GM12878 (cell line): ENCODE measurements at regions not wholly inside any gene's neighbourhood (a gene's known extent, or its start where the extent isn't known, plus 50 kb on each side); places are given as distances from the start of the nearest gene placed in this dataset.

Experiments used
- ATAC-seq: fragments of 200-7000 bp; cut with Tn5 transposase; 3 replicates; pipeline ENCODE4 v1.9.1; 2020; ENCODE audit warnings: mild to moderate bottlenecking, moderate library complexity
- BruUV-seq: library from RNA; stranded (reverse); fragments of 400-500 nt; replicated peaks from 2 replicates; lab custom pipeline; 2021; lab: Mats Ljungman, UMichigan
- CTCF ChIA-PET: fragments of 300-600 bp; sonication (Branson Sonifier 250); formaldehyde crosslinking; extraction: SDS; loops from one replicate; lab custom pipeline; 2021; ENCODE audit warnings: inconsistent platforms; lab: Yijun Ruan, JAX
- POLR2A ChIA-PET: fragments of 350-600 bp; formaldehyde crosslinking; extraction: SDS; loops from one replicate; lab custom pipeline; 2021; ENCODE audit warnings: inconsistent platforms; lab: Charles Lee
- RAD21 ChIA-PET: fragments of 300-600 bp; sonication (Branson Sonifier 250); formaldehyde crosslinking; loops from one replicate; lab custom pipeline; 2023; ENCODE audit warnings: antibody characterized with exemption; ENCODE audit not compliant: unreplicated experiment; lab: Charles Lee
- SMC1A ChIA-PET: fragments of 300-600 bp; sonication (Branson Sonifier 250); formaldehyde crosslinking; loops from one replicate; lab custom pipeline; 2023; ENCODE audit not compliant: unreplicated experiment, uncharacterized antibody; lab: Charles Lee
- DNase-seq: peaks from one replicate; pipeline ENCODE4 v3.0.0-alpha.2; 2011; ENCODE audit warnings: low read depth, low spot score
- FAIRE-seq: peaks from 3 replicates; lab custom pipeline; 2011; peaks lifted over from hg19 to GRCh38; lab: Jason Lieb, UNC
- H2AFZ ChIP-seq: 2 replicates; pipeline ENCODE4 v1.6.0; 2011; ENCODE audit warnings: low read depth, low read length, control low read depth; ENCODE audit not compliant: control insufficient read depth
- H3K27ac ChIP-seq: 2 replicates; pipeline ENCODE4 v1.5.1; 2011; ENCODE audit warnings: control low read depth; ENCODE audit not compliant: control insufficient read depth, insufficient read depth
- H3K27me3 ChIP-seq, 2 experiments: replicated peaks in 1 of 2; 2 replicates each; pipeline versions ENCODE4 v1.6.0 to v1.6.1; 2011; ENCODE audit warnings: low read length in 1 of 2; ENCODE audit not compliant: control insufficient read depth in 2 of 2, insufficient read depth in 2 of 2
- H3K36me3 ChIP-seq, 2 experiments: 2 replicates each; pipeline ENCODE4 v1.5.1; 2011; ENCODE audit warnings: low read length in 1 of 2; ENCODE audit not compliant: control insufficient read depth in 2 of 2, insufficient read depth in 2 of 2
- H3K4me1 ChIP-seq: 2 replicates; pipeline ENCODE4 v1.6.1; 2011; ENCODE audit warnings: mild to moderate bottlenecking, low read length, moderate library complexity, mixed read lengths; ENCODE audit not compliant: control insufficient read depth, insufficient read depth
- H3K4me2 ChIP-seq: 2 replicates; pipeline ENCODE4 v1.6.0; 2011; ENCODE audit warnings: control low read depth; ENCODE audit not compliant: control insufficient read depth, insufficient read depth
- H3K4me3 ChIP-seq: fragments of 200-600 bp; sonication (generic); 2 replicates; pipeline ENCODE4 v1.5.1; 2016
- H3K79me2 ChIP-seq: 2 replicates; pipeline ENCODE4 v1.6.0; 2011; ENCODE audit warnings: low read length; ENCODE audit not compliant: control insufficient read depth, insufficient read depth
- H3K9ac ChIP-seq: 2 replicates; pipeline ENCODE4 v1.8.0; 2011; ENCODE audit warnings: low read length, control low read depth, mixed read lengths; ENCODE audit not compliant: control insufficient read depth, insufficient read depth
- H3K9me3 ChIP-seq: replicated peaks from 3 replicates; pipeline ENCODE4 v1.5.1; 2011; ENCODE audit warnings: mild to moderate bottlenecking, low read length; ENCODE audit not compliant: control insufficient read depth, insufficient read depth
- H4K20me1 ChIP-seq: 2 replicates; pipeline ENCODE4 v1.6.0; 2011; ENCODE audit not compliant: control insufficient read depth, insufficient read depth
- BCLAF1 ChIP-seq: fragments of 450-650 bp; IDR thresholded peaks from 2 replicates; pipeline ENCODE4 v1.6.1; 2017; ENCODE audit warnings: antibody characterized with exemption, mild to moderate bottlenecking, moderate library complexity
- CHD4 ChIP-seq: fragments of 200-600 bp; sonication (generic); IDR thresholded peaks from 2 replicates; pipeline ENCODE4 v1.6.1; 2016; ENCODE audit warnings: mild to moderate bottlenecking
- FOXK2 ChIP-seq: fragments of 450-650 bp; IDR thresholded peaks from 2 replicates; pipeline ENCODE4 v1.6.1; 2017; ENCODE audit warnings: mild to moderate bottlenecking, moderate library complexity
- FOXM1 ChIP-seq: IDR thresholded peaks from 2 replicates; pipeline ENCODE4 v1.6.1; 2012; ENCODE audit warnings: low read depth, mild to moderate bottlenecking, inconsistent platforms, low read length, moderate library complexity
- GABPA ChIP-seq: IDR thresholded peaks from 2 replicates; pipeline ENCODE4 v1.6.1; 2014; ENCODE audit warnings: antibody characterized with exemption, low read depth, mild to moderate bottlenecking, inconsistent platforms
- HDAC2 ChIP-seq: fragments of 200-600 bp; sonication (generic); IDR thresholded peaks from 2 replicates; pipeline ENCODE4 v1.6.1; 2017
- IRF5 ChIP-seq: fragments of 450-650 bp; IDR thresholded peaks from 2 replicates; pipeline ENCODE4 v1.6.1; 2017; ENCODE audit warnings: borderline replicate concordance
- MTA2 ChIP-seq: fragments of 450-650 bp; IDR thresholded peaks from 2 replicates; pipeline ENCODE4 v1.6.1; 2016; ENCODE audit warnings: low read depth, mild to moderate bottlenecking, moderate library complexity
- NFYA ChIP-seq: IDR thresholded peaks from 2 replicates; pipeline ENCODE4 v1.6.1; 2011; ENCODE audit warnings: low read depth, mild to moderate bottlenecking, low read length, improper control_type of control experiment, borderline replicate concordance
- NFYB ChIP-seq: IDR thresholded peaks from 2 replicates; pipeline ENCODE4 v1.6.1; 2011; ENCODE audit warnings: low read depth, mild to moderate bottlenecking, low read length, improper control_type of control experiment, moderate library complexity; ENCODE audit not compliant: insufficient read depth
- RAD51 ChIP-seq: fragments of 450-650 bp; IDR thresholded peaks from 2 replicates; pipeline ENCODE4 v1.6.1; 2016; ENCODE audit warnings: moderate library complexity, mild to moderate bottlenecking, inconsistent platforms
- RBBP5 ChIP-seq: fragments of 200-600 bp; sonication (generic); conservative IDR thresholded peaks from 2 replicates; pipeline ENCODE4 v1.6.1; 2016
- RELB ChIP-seq: fragments of 450-650 bp; IDR thresholded peaks from 2 replicates; pipeline ENCODE4 v1.6.1; 2017; ENCODE audit warnings: low read depth, mild to moderate bottlenecking, moderate library complexity
- SMARCA5 ChIP-seq: fragments of 450-650 bp; IDR thresholded peaks from 2 replicates; pipeline ENCODE4 v1.6.1; 2017; ENCODE audit warnings: mild to moderate bottlenecking
- SREBF1 ChIP-seq: IDR thresholded peaks from 2 replicates; pipeline ENCODE4 v1.6.1; 2012; ENCODE audit warnings: mild to moderate bottlenecking, low read length
- SRF ChIP-seq, 2 experiments: IDR thresholded peaks; 2 replicates each; pipeline ENCODE4 v1.6.1; 2011; ENCODE audit warnings: low read depth in 2 of 2, low read length in 2 of 2, mild to moderate bottlenecking in 1 of 2, moderate library complexity in 1 of 2
- TAF1 ChIP-seq: IDR thresholded peaks from 2 replicates; pipeline ENCODE4 v1.6.1; 2011; ENCODE audit warnings: mild to moderate bottlenecking, low read depth, low read length, borderline replicate concordance
- USF1 ChIP-seq: IDR thresholded peaks from 2 replicates; pipeline ENCODE4 v1.6.1; 2011; ENCODE audit warnings: borderline replicate concordance, low read depth, mild to moderate bottlenecking, moderate library complexity, mixed read lengths, low read length; ENCODE audit not compliant: insufficient read depth; ENCODE audit errors: extremely low read length
- ZNF274 ChIP-seq: IDR thresholded peaks from one replicate; pipeline ENCODE4 v1.8.0; 2011; ENCODE audit not compliant: insufficient read length, insufficient read depth
- WGBS: methylation state at CpG from one replicate; pipeline ENCODE4 v1.1.6; 2016; ENCODE audit warnings: low lambda C conversion rate; ENCODE audit not compliant: insufficient replicate concordance, insufficient coverage; ENCODE audit errors: missing lambda C conversion rate; 5-methylcytosine and 5-hydroxymethylcytosine counted together
- in situ Hi-C: fragments of 300-500 bp; cut with MboI; formaldehyde crosslinking; loops from 9 replicates; pipeline ENCODE4 v1.14.3; 2018; ENCODE audit warnings: mixed read lengths
- intact Hi-C: fragments of 100-400 bp; cut with micrococcal nuclease; formaldehyde crosslinking; loops from one replicate; pipeline ENCODE4 v1.14.2; 2022; ENCODE audit not compliant: unreplicated experiment

GRCh38 chr4:22876270-22876669, 183.5 kb downstream of the GBA3 start:
- Histone ChIP-seq H3K9me3 (no peaks in the 10 kb centered on the region), H3K4me2 (no peak overlapping the region), H3K36me3 (no peaks in the 10 kb centered on the region), H3K27me3 (no peaks in the 10 kb centered on the region), H3K27ac (no peak overlapping the region), H3K4me3 (no peak overlapping the region), H3K79me2 (no peaks in the 10 kb centered on the region), H2AFZ (no peak overlapping the region), H3K4me1 (no peaks in the 10 kb centered on the region), H4K20me1 (no peaks in the 10 kb centered on the region), H3K9ac (no peak overlapping the region)
- FAIRE-seq, result no peak
- ChIA-PET RAD21 (no interaction called here), CTCF (interaction anchor here (3.4 kb wide), 1 partner anchor 20 kb away, joined by 23 read pairs; no protein-coding TSS in a partner anchor), SMC1A (interaction anchor here (0.6 to 2.2 kb wide), 6 partner anchors 16 to 711 kb away, joined by 3 to 5 read pairs (median 4); no protein-coding TSS in a partner anchor), POLR2A (interaction anchor here (0.6 kb wide), 1 partner anchor 274 kb away, joined by 4 read pairs; no protein-coding TSS in a partner anchor)
- intact Hi-C loops (no loop called here), in situ Hi-C loops (no loop called here)
- TF ChIP-seq RELB (no peak), FOXM1 (no peak), SRF (IDR thresholded peaks at IDR 0.05; ENCODE audit: low read depth in 2 of 2, low read length in 2 of 2) (no peak), FOXK2 (no peak), BCLAF1 (no peak), CHD4 (no peak), MTA2 (no peak), USF1 (no peak), HDAC2 (no peak), SREBF1 (no peak), NFYA (no peak), NFYB (no peak), IRF5 (no peak), SMARCA5 (no peak), ZNF274 (no peak), TAF1 (no peak), GABPA (no peak), RBBP5 (no peak), RAD51 (no peak)
- no TSS peak for BruUV-seq
- DNase-seq, result no peak
- no peak for ATAC-seq
- WGBS, result 47% methylated on average over 2 of the region's 2 CpGs
